ENCODE measurements at regions not wholly inside any gene's neighbourhood (a gene's known extent, or its start where the extent isn't known, plus 50 kb on each side); places are given as distances from the start of the nearest gene placed in this dataset.

DNA sequence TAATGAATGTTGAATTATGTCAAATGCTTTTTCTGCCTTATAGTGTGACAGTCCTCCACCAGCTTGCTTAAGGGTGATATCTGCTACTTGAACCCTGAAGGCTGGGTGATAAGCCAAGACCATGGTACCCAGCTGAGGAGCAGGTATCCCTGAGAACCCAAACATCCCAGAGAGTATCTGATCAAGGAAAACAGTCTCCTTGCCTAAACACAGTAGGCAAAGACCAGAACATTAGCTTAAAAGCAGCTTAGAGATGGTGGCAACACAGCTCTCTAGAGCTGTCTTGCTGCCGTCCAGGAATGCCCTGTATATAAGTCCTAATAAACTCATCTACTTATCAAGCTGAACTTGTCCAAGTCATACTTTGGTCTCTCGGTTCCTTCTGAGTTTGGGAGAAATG, 127.7 kb upstream of the PRSS16 start:
- TF ChIP-seq, protein P1, sequence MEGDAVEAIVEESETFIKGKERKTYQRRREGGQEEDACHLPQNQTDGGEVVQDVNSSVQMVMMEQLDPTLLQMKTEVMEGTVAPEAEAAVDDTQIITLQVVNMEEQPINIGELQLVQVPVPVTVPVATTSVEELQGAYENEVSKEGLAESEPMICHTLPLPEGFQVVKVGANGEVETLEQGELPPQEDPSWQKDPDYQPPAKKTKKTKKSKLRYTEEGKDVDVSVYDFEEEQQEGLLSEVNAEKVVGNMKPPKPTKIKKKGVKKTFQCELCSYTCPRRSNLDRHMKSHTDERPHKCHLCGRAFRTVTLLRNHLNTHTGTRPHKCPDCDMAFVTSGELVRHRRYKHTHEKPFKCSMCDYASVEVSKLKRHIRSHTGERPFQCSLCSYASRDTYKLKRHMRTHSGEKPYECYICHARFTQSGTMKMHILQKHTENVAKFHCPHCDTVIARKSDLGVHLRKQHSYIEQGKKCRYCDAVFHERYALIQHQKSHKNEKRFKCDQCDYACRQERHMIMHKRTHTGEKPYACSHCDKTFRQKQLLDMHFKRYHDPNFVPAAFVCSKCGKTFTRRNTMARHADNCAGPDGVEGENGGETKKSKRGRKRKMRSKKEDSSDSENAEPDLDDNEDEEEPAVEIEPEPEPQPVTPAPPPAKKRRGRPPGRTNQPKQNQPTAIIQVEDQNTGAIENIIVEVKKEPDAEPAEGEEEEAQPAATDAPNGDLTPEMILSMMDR (conservative IDR thresholded peaks at IDR 0.05; ENCODE audit: low read depth in 2 of 2), result no peak
- TF ChIP-seq EZH2phosphoT487 (IDR thresholded peaks at IDR 0.05; ENCODE audit: unreplicated experiment) (no peak), EZH2 (IDR thresholded peaks at IDR 0.05; ENCODE audit: low read depth, unreplicated experiment) (no peak), JUNB (IDR thresholded peaks at IDR 0.05; ENCODE audit: unreplicated experiment) (no peak), POLR2AphosphoS5 (IDR thresholded peaks at IDR 0.05; ENCODE audit: low read depth) (no peak), NANOG (IDR thresholded peaks at IDR 0.05; ENCODE audit: borderline replicate concordance) (no peak), STAT1 (IDR thresholded peaks at IDR 0.05; ENCODE audit: unreplicated experiment) (no peak), CREB1 (CRISPR knock-in tag; IDR thresholded peaks at IDR 0.05; ENCODE audit: low read depth) (no peak), ZNF114 (CRISPR knock-in tag; IDR thresholded peaks at IDR 0.05) (no peak)
- TF ChIP-seq, protein P2, sequence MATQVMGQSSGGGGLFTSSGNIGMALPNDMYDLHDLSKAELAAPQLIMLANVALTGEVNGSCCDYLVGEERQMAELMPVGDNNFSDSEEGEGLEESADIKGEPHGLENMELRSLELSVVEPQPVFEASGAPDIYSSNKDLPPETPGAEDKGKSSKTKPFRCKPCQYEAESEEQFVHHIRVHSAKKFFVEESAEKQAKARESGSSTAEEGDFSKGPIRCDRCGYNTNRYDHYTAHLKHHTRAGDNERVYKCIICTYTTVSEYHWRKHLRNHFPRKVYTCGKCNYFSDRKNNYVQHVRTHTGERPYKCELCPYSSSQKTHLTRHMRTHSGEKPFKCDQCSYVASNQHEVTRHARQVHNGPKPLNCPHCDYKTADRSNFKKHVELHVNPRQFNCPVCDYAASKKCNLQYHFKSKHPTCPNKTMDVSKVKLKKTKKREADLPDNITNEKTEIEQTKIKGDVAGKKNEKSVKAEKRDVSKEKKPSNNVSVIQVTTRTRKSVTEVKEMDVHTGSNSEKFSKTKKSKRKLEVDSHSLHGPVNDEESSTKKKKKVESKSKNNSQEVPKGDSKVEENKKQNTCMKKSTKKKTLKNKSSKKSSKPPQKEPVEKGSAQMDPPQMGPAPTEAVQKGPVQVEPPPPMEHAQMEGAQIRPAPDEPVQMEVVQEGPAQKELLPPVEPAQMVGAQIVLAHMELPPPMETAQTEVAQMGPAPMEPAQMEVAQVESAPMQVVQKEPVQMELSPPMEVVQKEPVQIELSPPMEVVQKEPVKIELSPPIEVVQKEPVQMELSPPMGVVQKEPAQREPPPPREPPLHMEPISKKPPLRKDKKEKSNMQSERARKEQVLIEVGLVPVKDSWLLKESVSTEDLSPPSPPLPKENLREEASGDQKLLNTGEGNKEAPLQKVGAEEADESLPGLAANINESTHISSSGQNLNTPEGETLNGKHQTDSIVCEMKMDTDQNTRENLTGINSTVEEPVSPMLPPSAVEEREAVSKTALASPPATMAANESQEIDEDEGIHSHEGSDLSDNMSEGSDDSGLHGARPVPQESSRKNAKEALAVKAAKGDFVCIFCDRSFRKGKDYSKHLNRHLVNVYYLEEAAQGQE (IDR thresholded peaks at IDR 0.05; ENCODE audit: unreplicated experiment), result no peak
- TF ChIP-seq, protein P3, sequence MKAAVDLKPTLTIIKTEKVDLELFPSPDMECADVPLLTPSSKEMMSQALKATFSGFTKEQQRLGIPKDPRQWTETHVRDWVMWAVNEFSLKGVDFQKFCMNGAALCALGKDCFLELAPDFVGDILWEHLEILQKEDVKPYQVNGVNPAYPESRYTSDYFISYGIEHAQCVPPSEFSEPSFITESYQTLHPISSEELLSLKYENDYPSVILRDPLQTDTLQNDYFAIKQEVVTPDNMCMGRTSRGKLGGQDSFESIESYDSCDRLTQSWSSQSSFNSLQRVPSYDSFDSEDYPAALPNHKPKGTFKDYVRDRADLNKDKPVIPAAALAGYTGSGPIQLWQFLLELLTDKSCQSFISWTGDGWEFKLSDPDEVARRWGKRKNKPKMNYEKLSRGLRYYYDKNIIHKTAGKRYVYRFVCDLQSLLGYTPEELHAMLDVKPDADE (IDR thresholded peaks at IDR 0.05), result no peak
